ENCODE measurements at regions not wholly inside any gene's neighbourhood (a gene's known extent, or its start where the extent isn't known, plus 50 kb on each side); places are given as distances from the start of the nearest gene placed in this dataset.
"Not testable (repeated sequence)": the region's sequence is repeated elsewhere in the genome, so short reads cannot be mapped to it uniquely, and the experiment has no call there.

DNA sequence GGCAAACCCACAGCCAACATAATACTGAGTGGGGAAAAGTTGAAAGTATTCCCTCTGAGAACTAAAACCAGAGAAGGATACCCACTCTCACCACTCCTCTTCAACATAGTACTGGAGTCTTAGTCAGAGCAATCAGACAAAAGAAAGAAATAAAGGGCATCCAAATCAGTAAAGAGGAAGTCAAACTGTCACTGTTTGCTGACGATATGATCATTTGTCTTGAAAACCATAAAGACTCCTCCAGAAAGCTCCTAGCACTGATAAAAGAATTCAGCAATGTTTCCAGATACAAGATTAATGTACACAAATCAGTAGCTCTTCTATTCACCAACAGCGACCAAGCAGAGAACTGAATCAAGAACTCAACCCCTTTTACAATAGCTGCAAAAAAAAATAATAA, 64.0 kb upstream of the SSTR4 start:
- H3K9ac ChIP-seq; H3K27me3 ChIP-seq (ENCODE audit: insufficient read depth); H3K4me1 ChIP-seq (ENCODE audit: control insufficient read depth in 1 of 2, insufficient read depth in 2 of 2, low read depth in 1 of 2, low read length in 1 of 2); H3K4me2 ChIP-seq; H3K9me3 ChIP-seq; POLR2A ChIA-PET; DNase-seq; H2AFZ ChIP-seq (ENCODE audit: low read depth); H4K20me1 ChIP-seq (ENCODE audit: insufficient read depth); H3K79me2 ChIP-seq (ENCODE audit: insufficient read depth); H3K4me3 ChIP-seq (ENCODE audit: low read depth in 2 of 2, low read length in 1 of 2); H3K9me2 ChIP-seq; CTCF ChIA-PET; H3K27ac ChIP-seq (ENCODE audit: low read depth in 2 of 2, low read length in 1 of 2); H3F3A ChIP-seq (replicated peaks; ENCODE audit: insufficient read depth); H3K36me3 ChIP-seq (replicated peaks in 1 of 2; ENCODE audit: control insufficient read depth in 1 of 2, insufficient read depth in 2 of 2, low read length in 1 of 2): not testable (repeated sequence)
- 17% methylated on average over 2 of the region's 2 CpGs for WGBS (ENCODE audit: low lambda C conversion rate)

DNA sequence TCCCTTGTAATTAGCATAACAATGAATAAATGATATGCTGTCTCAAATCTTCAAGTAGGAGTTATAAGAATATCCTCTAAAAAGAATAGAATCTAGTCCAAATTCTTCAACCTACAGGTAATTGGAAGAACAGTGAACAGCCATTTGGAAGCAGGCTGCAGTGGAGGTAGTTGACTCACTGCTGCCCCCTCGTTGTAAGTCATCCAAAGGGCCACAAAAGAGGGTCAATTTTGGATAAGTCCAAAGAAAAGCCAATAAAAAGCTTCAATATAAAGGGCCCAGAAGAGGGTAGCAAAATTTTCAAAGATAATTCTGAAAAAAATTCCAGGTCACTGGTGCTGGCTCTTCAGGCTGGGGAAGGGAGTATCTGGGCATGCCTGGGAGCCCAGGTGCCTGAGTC, 60.8 kb upstream of the SSTR4 start:
- Histone ChIP-seq H3K9me3 (no peaks in the 10 kb centered on the region), H3K9ac (no peak overlapping the region), H3K4me3 (ENCODE audit: low read depth in 2 of 2, low read length in 1 of 2) (no peak overlapping the region), H3K27me3 (ENCODE audit: insufficient read depth) (no peaks in the 10 kb centered on the region), H3K27ac (ENCODE audit: low read depth in 2 of 2, low read length in 1 of 2) (no peak overlapping the region), H3K4me2 (no peak overlapping the region), H4K20me1 (ENCODE audit: insufficient read depth) (no peaks in the 10 kb centered on the region), H2AFZ (ENCODE audit: low read depth) (no peak overlapping the region), H3K4me1 (ENCODE audit: control insufficient read depth in 1 of 2, insufficient read depth in 2 of 2, low read depth in 1 of 2, low read length in 1 of 2) (no peaks in the 10 kb centered on the region), H3K9me2 (no peaks in the 10 kb centered on the region), H3K79me2 (ENCODE audit: insufficient read depth) (no peaks in the 10 kb centered on the region), H3F3A (replicated peaks; ENCODE audit: insufficient read depth) (no peaks in the 10 kb centered on the region), H3K36me3 (replicated peaks in 1 of 2; ENCODE audit: control insufficient read depth in 1 of 2, insufficient read depth in 2 of 2, low read length in 1 of 2) (no peaks in the 10 kb centered on the region)
- ChIA-PET CTCF (interaction anchor here (0.7 to 0.9 kb wide), 2 partner anchors 12 to 27 kb away, joined by 3 read pairs; no protein-coding TSS in a partner anchor), POLR2A (no interaction called here)
- DNase-seq = no peak
- TF ChIP-seq FOXM1 (IDR thresholded peaks at IDR 0.05; ENCODE audit: low read depth) = no peak
- peak; percentile 12; the same call in 1 of the 2 replicates for TF ChIP-seq SMC3 (IDR thresholded peaks at IDR 0.05; ENCODE audit: low read depth, low read length)
- TF ChIP-seq, protein P1, sequence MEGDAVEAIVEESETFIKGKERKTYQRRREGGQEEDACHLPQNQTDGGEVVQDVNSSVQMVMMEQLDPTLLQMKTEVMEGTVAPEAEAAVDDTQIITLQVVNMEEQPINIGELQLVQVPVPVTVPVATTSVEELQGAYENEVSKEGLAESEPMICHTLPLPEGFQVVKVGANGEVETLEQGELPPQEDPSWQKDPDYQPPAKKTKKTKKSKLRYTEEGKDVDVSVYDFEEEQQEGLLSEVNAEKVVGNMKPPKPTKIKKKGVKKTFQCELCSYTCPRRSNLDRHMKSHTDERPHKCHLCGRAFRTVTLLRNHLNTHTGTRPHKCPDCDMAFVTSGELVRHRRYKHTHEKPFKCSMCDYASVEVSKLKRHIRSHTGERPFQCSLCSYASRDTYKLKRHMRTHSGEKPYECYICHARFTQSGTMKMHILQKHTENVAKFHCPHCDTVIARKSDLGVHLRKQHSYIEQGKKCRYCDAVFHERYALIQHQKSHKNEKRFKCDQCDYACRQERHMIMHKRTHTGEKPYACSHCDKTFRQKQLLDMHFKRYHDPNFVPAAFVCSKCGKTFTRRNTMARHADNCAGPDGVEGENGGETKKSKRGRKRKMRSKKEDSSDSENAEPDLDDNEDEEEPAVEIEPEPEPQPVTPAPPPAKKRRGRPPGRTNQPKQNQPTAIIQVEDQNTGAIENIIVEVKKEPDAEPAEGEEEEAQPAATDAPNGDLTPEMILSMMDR (IDR thresholded peaks at IDR 0.05) = peak; percentile 55
- TF ChIP-seq, protein P2, sequence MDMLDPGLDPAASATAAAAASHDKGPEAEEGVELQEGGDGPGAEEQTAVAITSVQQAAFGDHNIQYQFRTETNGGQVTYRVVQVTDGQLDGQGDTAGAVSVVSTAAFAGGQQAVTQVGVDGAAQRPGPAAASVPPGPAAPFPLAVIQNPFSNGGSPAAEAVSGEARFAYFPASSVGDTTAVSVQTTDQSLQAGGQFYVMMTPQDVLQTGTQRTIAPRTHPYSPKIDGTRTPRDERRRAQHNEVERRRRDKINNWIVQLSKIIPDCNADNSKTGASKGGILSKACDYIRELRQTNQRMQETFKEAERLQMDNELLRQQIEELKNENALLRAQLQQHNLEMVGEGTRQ (IDR thresholded peaks at IDR 0.05; ENCODE audit: borderline replicate concordance, low read depth, low read length) = no peak
- TF ChIP-seq USF1 (IDR thresholded peaks at IDR 0.05; ENCODE audit: borderline replicate concordance, low read depth) = no peak
- TF ChIP-seq MEF2A (IDR thresholded peaks at IDR 0.05; ENCODE audit: borderline replicate concordance, low read depth) = no peak
- WGBS (ENCODE audit: low lambda C conversion rate) = 0% methylated on average over 1 of the region's 1 CpG

DNA sequence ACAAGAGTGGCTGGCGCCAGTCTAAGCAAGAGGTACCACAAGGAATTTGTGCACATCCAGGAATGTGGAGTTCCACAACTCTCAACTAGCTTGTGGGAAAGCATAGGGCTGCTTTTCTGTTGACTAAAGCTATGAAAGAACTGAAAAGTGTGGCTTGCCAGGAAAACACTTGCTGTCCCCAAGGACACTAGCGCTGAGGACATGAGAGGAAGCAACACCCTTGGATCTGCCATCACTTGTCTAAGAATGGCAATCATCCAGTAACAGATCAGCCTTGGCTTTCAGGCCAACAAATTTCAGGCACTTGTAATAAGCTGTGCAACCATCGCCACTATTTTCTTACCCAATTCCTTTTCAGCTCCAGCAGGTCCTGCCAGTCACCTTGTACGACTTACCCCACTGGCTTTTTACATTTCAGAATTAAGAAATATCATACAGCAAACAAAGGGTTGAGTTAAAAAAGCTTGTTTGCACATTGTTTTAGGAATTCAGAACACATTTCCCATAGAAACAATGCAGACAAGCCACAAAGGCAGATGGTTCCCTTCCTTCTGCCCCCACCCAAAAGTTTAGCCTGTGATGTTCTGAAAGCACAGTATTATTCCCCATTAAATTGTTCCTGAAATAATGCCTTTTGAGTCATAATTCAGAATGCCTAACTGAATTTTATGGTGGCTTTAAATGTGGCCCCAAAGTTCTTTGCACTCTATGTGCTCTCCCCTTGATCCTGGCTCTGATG, 57.9 kb upstream of the SSTR4 start:
- no peaks in the 10 kb centered on the region for H3F3A ChIP-seq (replicated peaks; ENCODE audit: insufficient read depth)
- H3K4me2 ChIP-seq = no peak overlapping the region
- ChIA-PET CTCF (no interaction called here), POLR2A (no interaction called here)
- no peak for DNase-seq
- no peaks in the 10 kb centered on the region for H4K20me1 ChIP-seq (ENCODE audit: insufficient read depth)
- H3K79me2 ChIP-seq (ENCODE audit: insufficient read depth) = no peaks in the 10 kb centered on the region
- H3K36me3 ChIP-seq (replicated peaks in 1 of 2; ENCODE audit: control insufficient read depth in 1 of 2, insufficient read depth in 2 of 2, low read length in 1 of 2) = no peaks in the 10 kb centered on the region
- WGBS (ENCODE audit: low lambda C conversion rate) = 13% methylated on average over 4 of the region's 4 CpGs
- H3K27ac ChIP-seq (ENCODE audit: low read depth in 2 of 2, low read length in 1 of 2) = no peak overlapping the region
- H3K9me3 ChIP-seq = no peaks in the 10 kb centered on the region
- H3K4me3 ChIP-seq (ENCODE audit: low read depth in 2 of 2, low read length in 1 of 2) = no peak overlapping the region
- H3K4me1 ChIP-seq (ENCODE audit: control insufficient read depth in 1 of 2, insufficient read depth in 2 of 2, low read depth in 1 of 2, low read length in 1 of 2) = no peaks in the 10 kb centered on the region
- H2AFZ ChIP-seq (ENCODE audit: low read depth) = no peak overlapping the region
- H3K9ac ChIP-seq = no peak overlapping the region
- TF ChIP-seq EP300 (IDR thresholded peaks at IDR 0.05; ENCODE audit: borderline replicate concordance in 1 of 2, low read depth in 1 of 2, low read length in 1 of 2) (no peak), FOSL2 (IDR thresholded peaks at IDR 0.05; ENCODE audit: borderline replicate concordance, low read depth) (no peak), POLR2AphosphoS5 (IDR thresholded peaks at IDR 0.05; ENCODE audit: low read depth, low read length) (no peak), NFIC (IDR thresholded peaks at IDR 0.05; ENCODE audit: borderline replicate concordance) (no peak), GABPA (IDR thresholded peaks at IDR 0.05; ENCODE audit: low read depth) (no peak)
- TF ChIP-seq, protein P3, sequence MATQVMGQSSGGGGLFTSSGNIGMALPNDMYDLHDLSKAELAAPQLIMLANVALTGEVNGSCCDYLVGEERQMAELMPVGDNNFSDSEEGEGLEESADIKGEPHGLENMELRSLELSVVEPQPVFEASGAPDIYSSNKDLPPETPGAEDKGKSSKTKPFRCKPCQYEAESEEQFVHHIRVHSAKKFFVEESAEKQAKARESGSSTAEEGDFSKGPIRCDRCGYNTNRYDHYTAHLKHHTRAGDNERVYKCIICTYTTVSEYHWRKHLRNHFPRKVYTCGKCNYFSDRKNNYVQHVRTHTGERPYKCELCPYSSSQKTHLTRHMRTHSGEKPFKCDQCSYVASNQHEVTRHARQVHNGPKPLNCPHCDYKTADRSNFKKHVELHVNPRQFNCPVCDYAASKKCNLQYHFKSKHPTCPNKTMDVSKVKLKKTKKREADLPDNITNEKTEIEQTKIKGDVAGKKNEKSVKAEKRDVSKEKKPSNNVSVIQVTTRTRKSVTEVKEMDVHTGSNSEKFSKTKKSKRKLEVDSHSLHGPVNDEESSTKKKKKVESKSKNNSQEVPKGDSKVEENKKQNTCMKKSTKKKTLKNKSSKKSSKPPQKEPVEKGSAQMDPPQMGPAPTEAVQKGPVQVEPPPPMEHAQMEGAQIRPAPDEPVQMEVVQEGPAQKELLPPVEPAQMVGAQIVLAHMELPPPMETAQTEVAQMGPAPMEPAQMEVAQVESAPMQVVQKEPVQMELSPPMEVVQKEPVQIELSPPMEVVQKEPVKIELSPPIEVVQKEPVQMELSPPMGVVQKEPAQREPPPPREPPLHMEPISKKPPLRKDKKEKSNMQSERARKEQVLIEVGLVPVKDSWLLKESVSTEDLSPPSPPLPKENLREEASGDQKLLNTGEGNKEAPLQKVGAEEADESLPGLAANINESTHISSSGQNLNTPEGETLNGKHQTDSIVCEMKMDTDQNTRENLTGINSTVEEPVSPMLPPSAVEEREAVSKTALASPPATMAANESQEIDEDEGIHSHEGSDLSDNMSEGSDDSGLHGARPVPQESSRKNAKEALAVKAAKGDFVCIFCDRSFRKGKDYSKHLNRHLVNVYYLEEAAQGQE (IDR thresholded peaks at IDR 0.05; ENCODE audit: low read depth, low read length) = no peak
- H3K27me3 ChIP-seq (ENCODE audit: insufficient read depth) = no peaks in the 10 kb centered on the region
- no peaks in the 10 kb centered on the region for H3K9me2 ChIP-seq

Measured in SK-N-SH (cell line).